ENCODE measurements at regions not wholly inside any gene's neighbourhood (a gene's known extent, or its start where the extent isn't known, plus 50 kb on each side); places are given as distances from the start of the nearest gene placed in this dataset.
"Not testable (repeated sequence)": the region's sequence is repeated elsewhere in the genome, so short reads cannot be mapped to it uniquely, and the experiment has no call there.

DNA sequence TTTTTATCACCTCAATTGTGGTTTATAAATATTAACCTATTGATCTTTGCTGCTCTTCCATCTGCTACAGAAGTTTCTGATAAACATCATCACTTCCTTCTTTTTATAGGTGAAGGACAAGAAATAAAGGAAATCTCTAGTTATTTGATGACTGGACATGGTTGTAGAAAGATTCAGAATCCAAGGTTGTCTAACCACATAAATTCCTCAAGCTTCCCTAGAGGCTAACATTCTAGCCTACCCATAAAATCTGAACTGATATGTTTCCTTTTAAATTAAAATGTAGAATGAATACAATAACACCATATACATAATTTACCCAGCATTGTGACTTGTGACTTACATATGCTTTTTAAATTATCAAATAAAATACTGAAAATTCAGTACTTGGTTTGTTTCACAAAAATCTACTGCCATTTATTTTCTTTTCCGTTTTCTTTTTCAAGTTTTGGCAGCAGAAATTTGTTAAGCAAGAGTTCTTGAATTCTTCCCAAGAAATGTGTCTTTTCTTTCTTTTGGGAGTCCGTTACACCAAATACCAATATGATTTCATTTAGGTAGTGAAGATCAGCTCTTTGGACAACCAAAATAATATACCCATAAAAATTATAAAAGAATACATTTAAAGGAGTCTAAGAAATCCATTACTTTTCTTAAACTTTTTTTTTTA is 513.2 kb upstream of the ADGRL2 start:
- intact Hi-C loops (cut with DNase I) = no loop called here
- no peak for DNase-seq

DNA sequence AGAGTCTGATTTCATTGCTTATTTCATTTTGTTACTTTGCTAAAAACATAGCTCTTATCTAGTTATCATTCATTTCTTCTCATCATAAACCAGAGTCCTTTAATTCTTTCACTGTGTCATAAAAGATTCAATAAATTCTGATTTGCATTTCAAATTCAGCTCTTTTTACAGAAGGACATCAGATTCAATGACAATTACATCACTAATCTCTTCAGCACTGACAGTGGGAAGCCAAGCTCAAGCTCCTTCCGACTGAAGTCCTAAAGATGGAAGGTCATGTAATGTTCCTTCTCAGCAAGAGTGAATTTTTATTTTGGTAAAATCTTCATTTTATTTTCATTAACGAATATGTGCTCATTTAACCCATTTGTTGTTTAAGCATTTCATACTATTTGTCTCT is 530.7 kb upstream of the ADGRL2 start:
- intact Hi-C loops (cut with DNase I) = no loop called here
- no peak for DNase-seq

DNA sequence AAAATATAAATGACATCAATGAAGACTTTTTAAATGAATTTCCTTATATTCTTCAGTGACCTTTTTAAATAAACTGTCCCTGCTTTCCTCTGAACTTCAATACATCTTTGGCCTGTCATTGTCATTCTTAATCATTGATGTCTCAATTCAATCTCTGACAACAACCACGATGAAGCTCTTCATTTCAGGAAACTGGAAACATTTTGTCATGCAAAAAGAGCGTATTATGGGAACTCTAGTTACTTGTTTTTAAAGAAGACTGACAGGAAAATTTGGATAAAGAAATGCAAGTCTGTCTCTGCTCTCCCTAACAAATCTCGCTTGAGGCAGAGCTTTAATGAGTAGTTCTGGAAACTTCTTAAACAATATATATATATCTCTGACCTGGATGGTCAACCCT is 535.8 kb upstream of the ADGRL2 start:
- intact Hi-C loops (cut with DNase I) = no loop called here
- no peak for DNase-seq

DNA sequence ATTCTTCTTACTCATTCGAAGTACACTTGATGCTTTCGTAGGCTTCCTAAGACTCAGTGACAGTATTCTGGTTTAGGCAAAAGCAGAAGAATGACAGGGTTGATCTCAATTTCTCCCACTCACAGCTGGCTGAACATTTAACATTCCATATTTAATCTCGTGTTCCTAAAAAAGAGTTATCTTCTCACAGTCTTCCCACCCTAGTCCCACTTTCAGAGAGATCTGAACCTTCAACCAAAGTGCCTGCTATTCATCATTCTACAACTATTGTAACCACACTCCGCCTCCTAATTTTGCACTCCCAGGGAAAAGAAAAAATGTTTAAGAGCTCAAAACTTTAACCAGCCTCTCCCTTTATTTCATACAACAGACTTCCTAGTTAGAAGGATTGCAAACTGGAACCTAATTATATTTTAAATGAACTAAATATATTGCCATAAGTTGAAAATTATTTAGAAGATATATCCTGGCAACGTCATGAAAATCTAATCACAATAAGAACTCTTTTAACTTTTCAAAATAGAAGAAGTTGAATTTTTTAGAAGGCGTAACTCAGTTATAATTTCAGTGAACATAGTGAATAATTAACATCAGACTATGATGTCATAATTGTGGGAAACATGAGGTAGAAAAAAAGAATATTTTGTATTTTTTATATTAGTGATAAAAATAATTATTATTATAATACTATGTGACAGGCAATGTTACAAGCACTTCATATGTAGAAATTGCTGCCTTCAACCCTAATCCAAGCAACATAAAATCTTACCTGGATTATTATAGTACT is 540.9 kb upstream of the ADGRL2 start:
- intact Hi-C loops (cut with DNase I) = no loop called here

DNA sequence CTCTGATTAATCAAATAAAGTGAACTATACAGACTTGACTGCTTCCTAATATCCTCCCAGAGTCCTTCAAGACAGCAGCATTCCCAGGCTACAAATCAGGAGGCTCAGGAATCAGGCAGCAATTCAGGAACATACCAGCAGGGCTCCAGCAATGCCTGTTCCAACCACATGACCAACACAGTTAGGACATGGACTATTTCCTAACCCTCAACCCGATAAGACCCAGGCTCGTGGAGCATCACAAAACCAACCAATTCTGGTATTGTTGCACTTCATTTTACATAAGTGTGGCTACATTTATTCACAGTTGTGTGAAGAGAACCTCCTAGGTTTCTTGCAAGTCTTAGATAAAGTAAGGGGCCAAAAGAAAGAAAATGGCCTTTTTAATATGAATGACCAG is 546.2 kb upstream of the ADGRL2 start:
- no peak for DNase-seq
- intact Hi-C loops (cut with DNase I) = no loop called here

More for the DNA sequence above, 540.9 kb upstream of the ADGRL2 start:
- peak in 8 of 42 donors; percentile 2 to 57 (median 23) for DNase-seq

DNA sequence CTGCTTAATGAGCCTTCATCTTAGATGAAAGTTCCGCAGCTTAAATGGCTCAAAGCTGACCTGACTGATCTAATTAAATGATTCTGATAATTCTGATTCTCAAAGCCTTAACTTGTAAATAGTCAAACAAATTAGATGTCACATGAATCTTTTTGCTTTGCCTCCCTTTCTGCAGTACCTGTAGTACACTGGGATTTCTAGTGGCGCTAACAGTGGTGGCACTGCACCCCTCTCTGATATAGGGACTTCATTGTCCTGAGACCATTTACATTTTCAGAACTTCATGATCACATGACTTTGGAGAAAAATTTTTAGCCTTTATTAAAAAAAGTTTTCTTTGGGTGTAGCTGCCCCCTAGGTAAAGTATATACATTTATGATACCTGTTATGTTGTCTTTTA is 546.7 kb upstream of the ADGRL2 start:
- no peak for DNase-seq
- intact Hi-C loops (cut with DNase I) = no loop called here

DNA sequence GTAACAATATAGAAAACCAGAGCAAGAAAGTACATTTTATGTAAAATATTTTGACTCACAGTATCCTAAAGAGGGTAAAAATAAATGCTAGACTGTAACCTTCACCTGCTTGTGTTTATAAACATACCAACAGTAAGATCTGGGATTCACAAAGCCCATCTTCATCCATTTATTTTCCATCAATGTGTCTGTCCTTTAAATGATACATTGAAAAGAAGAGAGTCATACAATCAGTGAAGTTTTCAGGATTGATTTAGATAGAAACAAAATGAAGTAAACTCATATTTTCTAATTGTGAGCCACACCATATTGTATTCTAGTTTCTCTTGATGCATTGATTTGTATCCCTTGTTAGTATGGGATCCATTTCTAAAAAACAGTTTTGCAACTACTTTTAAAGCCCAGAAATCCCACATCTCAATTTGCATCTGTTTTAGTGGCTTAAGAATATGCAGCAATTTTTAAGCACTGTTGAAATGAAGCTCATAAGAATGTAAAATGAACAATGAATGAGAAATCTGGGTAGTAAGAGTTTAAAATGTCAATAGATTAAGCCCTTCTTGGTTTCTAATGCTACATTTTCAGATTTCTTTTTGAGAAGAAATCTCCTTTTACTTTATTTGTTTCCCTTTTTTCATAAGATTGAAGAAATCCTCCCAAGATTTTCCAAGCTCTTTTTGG is 548.1 kb upstream of the ADGRL2 start:
- intact Hi-C loops (cut with DNase I) = no loop called here
- DNase-seq = no peak

DNA sequence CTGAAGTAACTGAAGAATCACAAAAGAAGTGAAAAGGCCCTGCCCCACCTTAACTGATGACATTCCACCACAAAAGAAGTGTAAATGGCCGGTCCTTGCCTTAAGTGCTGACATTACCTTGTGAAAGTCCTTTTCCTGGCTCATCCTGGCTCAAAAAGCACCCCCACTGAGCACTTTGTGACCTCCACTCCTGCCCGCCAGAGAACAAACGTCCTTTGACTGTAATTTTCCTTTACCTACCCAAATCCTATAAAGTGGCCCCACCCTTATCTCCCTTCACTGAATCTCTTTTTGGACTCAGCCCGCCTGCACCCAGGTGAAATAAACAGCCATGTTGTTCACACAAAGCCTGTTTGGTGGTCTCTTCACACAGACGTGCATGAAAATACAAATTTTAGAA is 549.9 kb upstream of the ADGRL2 start:
- DNase-seq; intact Hi-C loops (cut with DNase I): not testable (repeated sequence)

DNA sequence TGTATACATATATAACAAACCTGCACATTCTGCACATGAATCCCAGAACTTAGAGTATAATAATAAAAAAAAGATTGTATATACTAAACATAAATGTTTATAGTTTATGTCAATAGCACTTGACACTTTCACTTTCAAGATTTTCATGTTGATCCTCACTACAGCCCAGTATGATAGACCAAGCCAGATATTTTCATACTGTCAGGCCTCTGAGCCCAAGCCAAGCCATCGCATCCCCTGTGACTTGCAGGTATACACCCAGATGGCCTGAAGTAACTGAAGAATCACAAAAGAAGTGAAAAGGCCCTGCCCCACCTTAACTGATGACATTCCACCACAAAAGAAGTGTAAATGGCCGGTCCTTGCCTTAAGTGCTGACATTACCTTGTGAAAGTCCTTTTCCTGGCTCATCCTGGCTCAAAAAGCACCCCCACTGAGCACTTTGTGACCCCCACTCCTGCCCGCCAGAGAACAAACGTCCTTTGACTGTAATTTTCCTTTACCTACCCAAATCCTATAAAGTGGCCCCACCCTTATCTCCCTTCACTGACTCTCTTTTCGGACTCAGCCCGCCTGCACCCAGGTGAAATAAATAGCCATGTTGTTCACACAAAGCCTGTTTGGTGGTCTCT is 555.5 kb upstream of the ADGRL2 start:
- DNase-seq; intact Hi-C loops (cut with DNase I): not testable (repeated sequence)

DNA sequence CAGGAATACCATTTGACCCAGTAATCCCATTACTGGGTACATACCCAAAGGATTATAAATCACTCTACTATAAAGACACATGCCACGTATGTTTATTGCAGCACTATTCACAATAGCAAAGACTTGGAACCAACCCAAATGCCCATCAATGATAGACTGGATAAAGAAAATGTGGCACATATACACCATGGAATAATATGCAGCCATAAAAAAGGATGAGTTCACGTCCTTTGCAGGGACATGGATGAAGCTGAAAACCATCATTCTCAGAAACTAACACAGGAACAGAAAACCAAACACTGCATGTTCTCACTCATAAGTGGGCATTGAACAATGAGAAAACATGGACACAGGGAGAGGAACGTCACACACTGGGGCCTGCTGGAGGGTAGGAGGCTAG is 556.1 kb upstream of the ADGRL2 start:
- intact Hi-C loops (cut with DNase I) = not testable (repeated sequence)

DNA sequence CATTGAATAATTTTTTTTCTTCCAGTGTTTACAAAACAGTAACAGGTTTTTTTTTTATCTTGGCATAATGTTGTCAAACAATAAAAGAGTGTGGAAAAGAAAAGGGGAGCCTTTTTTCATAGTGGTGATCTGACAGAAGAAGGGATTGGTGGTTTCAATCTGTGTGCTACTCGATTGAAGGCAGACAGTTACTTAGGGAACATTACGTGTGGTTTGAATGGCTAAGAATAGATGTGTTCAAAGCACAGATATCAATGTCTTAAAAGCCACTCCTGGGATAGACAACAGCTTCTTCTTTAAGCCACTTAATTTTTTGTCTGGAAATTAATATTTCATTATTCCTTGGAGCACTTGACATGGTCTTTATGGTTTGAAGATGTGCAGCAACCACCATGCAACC is 558.6 kb upstream of the ADGRL2 start:
- DNase-seq = no peak
- intact Hi-C loops (cut with DNase I) = no loop called here

More for the DNA sequence above, 556.1 kb upstream of the ADGRL2 start:
- not testable (repeated sequence) for DNase-seq

DNA sequence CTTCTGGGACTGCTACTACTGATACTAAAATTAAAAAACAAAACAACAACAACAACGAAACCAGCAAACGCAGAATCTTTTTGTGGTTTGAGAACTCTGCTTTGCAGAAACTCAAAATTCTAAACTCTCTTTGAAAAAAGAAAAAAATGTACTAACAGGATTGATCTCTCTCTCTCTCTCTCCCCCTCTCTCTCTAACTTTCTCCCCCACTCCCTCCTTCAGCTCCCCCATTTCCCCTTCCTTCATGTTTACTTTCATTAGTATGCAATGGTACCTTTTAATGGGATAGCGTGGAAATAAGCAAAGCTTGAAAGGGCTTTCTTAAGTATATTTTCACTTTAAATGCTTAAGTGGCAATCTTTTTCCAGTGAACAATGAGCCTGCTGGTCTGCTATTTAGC is 562.6 kb upstream of the ADGRL2 start:
- no peak for DNase-seq

DNA sequence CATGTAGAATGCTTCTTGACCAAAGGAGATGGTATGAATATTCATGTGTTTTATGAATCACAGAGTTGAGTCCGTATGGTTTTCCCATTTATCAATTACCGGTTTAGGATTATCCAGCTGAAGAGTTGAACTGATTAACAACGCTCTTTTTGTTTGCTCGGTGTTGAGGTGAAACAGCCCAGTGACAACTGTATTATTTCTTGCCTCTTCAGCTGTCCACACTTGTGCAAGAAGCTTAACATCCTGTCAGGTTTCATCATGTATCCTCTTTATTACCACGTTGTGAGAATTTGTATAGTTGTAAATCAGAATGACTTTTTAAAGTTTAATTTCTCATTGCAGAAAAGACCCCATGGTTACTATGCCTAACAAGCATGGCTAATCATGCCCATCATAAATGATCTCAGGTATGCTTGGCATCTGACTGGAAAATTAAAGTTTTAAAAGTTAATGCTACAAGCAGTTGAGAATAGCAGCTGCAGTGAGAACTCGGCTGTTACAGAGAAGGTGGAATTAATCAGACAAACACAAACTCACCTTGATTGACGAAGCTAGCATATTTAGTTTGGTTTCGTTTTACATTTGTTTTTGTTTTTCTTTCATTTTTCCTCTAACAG is 563.2 kb upstream of the ADGRL2 start:
- intact Hi-C loops (cut with DNase I) = no loop called here
- DNase-seq = no peak

More for the DNA sequence above, 562.6 kb upstream of the ADGRL2 start:
- intact Hi-C loops (cut with DNase I) = no loop called here

DNA sequence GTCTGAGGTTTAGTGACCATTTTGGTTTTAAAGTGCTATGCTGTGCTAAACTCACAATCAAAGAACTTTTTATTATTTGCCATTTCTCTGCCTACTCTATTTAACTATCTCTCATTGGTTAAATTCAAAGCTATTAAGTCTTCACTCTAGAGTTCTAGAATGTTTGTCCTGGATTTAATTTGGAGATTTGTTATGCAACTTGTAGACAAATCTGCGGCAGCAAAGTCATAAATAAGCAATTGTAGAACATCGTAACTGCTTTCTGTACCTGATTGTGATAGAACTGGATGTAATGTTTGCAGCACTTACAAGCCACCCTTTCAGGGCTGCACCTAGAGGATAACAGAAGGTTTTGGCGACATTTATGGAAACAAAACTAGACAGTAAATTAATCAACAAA is 566.5 kb upstream of the ADGRL2 start:
- DNase-seq = no peak
- intact Hi-C loops (cut with DNase I) = no loop called here

DNA sequence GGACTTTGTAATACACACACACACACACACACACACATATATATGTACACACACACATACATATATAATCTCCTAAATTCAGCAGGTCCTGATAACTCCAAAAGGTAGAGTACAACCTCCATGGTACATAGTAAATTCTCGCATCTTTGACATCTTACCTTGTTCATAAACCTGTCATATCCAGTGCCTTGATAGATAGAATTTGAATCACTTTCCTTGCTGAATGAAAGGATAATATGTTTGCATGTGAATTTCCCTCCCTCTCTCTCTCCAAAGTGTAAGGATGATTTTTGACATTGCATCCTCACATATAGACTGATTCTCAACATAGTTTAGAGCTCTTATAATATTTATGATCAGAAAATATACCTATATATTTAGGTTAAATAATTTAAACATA is 567.1 kb upstream of the ADGRL2 start:
- intact Hi-C loops (cut with DNase I) = no loop called here
- no peak for DNase-seq

DNA sequence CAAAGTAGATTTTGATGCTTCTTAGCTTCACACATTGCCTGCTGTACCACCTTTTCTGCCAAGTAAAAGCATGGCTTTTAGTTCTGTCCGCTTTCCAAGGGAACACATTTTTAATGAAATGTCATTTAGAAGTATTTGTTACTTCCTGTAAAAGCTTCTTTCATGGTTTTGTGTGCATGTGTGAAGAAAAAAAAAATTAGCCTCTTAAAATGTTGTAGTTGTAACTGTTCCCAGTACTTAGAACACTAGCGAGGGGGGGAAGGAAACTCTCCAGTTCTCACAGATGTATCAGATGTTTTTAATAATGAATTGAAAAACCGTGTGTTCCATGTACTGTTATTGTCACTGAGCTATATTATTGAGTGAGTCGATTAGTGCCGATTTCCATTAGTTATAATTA is 568.3 kb upstream of the ADGRL2 start:
- intact Hi-C loops (cut with DNase I) = no loop called here
- no peak for DNase-seq

DNA sequence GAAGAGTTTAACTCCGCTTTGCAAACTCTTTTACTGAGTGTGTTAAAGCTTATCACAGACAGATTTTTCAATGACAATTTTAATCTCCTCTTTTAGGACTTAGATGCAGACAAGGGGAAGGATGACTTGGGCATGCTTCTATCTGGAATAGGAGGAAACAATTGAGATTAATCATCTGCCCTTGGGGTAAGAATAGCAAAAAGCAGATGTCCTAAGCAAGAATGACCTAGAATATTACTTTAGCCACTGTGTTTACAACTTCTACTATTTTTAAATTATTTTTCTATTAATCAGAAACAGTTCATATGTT is 569.0 kb upstream of the ADGRL2 start:
- no peak for DNase-seq
- intact Hi-C loops (cut with DNase I) = no loop called here

DNA sequence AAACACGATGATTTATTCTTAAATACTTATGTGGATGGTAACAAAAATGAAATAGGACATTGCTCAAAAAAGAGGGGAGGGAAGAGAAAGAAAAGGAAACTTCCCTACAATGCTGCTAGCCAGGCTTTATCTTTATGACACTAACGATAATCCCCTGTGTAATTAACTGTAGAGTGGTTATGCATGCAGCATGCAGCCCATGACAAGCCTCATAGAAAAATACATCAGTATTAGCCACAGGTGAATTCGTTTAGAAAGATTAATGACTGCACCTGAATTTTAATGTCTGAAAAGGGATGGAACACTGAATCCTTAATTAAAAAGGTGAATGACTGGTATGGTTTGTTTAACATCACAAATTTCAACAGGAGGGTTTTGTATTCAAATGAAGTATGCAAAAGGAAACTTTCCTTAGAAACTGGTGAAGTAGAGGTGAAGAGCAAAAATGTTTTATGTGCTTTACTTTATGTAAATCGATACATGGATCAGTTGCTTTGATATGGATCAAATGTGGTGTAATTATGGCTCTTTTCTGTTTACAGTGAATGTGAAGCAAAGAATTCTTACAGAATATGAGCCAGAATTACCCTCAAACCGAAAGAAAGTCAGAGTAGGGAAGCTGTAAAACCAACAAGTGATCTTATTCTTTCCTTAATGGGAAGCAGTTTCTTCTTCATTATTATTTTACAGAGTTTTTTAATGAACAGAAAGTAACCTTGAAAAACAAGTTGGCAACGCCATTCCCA is 569.6 kb upstream of the ADGRL2 start:
- no peak for DNase-seq
- intact Hi-C loops (cut with DNase I) = no loop called here

DNA sequence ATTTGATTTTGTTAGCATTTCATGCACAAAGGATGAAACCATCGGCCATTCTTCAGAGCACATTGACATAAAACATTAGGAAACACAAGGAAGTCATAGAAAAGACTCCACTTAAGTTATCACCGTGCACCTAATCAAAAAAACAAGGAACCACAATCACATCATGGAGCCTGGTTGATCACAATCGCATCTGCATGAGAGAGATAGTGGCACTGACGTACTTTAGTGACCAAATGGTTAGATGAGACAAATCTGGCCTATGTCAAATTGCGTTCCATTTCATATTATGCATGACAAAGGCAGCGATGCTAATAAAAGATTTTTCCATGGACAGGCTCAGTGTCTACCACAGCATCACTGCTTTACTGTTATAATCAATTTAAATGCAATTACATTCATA is 571.8 kb upstream of the ADGRL2 start:
- intact Hi-C loops (cut with DNase I) = no loop called here
- DNase-seq = no peak
